ENCODE measurements at regions not wholly inside any gene's neighbourhood (a gene's known extent, or its start where the extent isn't known, plus 50 kb on each side); places are given as distances from the start of the nearest gene placed in this dataset.

DNA sequence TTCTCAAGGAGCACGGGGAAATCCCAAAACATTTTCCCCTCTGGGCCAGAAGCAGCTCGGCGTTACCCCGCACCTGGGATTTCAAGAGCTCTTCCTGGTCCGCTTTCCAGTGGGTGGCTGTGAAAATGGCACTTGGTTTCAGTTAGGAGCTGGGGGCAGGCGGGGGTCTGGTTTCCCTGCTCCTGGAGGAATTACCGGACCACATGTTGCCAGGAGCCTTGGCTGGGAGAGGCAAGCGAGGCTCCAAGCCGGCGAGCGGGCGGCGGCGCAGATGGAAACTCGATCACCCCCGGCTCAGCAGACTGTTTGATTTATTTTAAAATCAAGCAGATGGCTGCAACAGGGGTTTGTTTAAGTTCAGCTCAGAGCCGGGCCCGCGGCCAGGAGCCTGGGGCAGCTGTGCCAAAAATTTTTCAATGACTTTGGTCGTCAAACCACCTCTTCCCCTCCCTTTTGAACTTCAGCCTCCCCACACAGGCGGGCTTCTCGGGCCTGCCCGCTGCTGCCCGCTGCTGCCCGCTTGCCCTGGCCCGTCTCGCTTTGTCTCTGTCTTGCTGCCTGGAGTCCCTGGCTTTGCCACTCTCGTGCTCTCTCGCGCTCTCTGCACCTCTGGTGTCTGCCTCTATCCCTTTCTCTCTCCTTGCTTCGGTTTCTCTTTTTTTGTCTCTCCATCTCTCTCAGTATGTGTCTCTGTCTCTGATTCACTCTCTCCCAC is 108.0 kb upstream of the CIBAR2 start:
- Histone ChIP-seq H3K36me3 (ENCODE audit: control insufficient read depth, insufficient read depth, low read length, severe bottlenecking) (no peaks in the 10 kb centered on the region), H3K9me3 (ENCODE audit: control insufficient read depth, low read length) (no peaks in the 10 kb centered on the region), H3K4me3 (ENCODE audit: low read length) (peak overlapping the region; percentile 71), H3K27me3 (replicated peaks; ENCODE audit: control insufficient read depth, insufficient read depth, low read length) (no peaks in the 10 kb centered on the region), H3K4me1 (ENCODE audit: control insufficient read depth, insufficient read depth, low read length) (peaks cover 19% of the 10 kb centered on the region), H3K9ac (ENCODE audit: low read length) (peak overlapping the region; percentile 78)
- DNase-seq (ENCODE audit: low read depth): peak; percentile 92

DNA sequence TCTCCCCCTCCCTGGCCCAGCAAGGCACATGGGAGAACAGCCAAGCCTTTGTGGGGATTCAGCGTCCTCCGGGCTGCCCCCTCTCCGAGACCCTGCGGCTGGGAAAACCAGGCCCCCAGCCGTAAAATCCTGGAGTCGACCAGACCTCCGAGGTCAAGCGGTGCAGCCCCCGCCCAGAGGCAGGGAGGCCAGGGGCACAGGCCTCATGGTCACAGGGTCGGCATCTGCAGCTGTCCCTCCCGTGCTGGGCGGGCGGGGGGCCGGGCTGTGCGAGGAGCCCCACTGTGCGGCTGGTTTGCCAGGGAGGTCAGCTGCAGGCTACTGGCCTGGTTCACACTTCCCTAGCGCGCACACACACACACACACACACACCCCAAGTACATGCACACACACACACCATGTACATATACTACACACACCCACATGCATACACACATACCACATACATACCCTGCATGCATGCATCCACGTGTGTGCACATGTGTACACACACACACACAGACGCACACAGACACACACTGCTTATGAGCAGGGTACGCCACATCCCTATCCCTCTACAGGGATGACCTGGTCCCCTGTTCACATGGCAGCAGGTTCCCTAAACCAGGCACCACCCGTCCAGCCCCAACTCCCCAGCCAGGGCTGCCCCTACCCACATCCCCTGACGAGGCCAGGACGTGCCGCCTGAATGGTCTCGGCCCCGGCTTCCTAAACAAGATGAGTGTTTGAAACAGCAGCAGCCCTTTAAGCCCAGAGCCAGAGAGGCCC is 108.9 kb upstream of the CIBAR2 start:
- H3K9me3 ChIP-seq (ENCODE audit: control insufficient read depth, low read length): no peaks in the 10 kb centered on the region
- no peak overlapping the region for H3K4me3 ChIP-seq (ENCODE audit: low read length)
- H3K36me3 ChIP-seq (ENCODE audit: control insufficient read depth, insufficient read depth, low read length, severe bottlenecking): no peaks in the 10 kb centered on the region
- H3K4me1 ChIP-seq (ENCODE audit: control insufficient read depth, insufficient read depth, low read length): peaks cover 20% of the 10 kb centered on the region
- DNase-seq (ENCODE audit: low read depth): no peak
- no peak overlapping the region for H3K9ac ChIP-seq (ENCODE audit: low read length)
- H3K27me3 ChIP-seq (replicated peaks; ENCODE audit: control insufficient read depth, insufficient read depth, low read length): no peaks in the 10 kb centered on the region

- Histone ChIP-seq H3K4me3 (ENCODE audit: low read length) (no peak overlapping the region), H3K9ac (ENCODE audit: low read length) (no peak overlapping the region), H3K4me1 (ENCODE audit: control insufficient read depth, insufficient read depth, low read length) (peaks cover 20% of the 10 kb centered on the region), H3K36me3 (ENCODE audit: control insufficient read depth, insufficient read depth, low read length, severe bottlenecking) (no peaks in the 10 kb centered on the region), H3K9me3 (ENCODE audit: control insufficient read depth, low read length) (no peaks in the 10 kb centered on the region), H3K27me3 (replicated peaks; ENCODE audit: control insufficient read depth, insufficient read depth, low read length) (no peaks in the 10 kb centered on the region)
- DNase-seq (ENCODE audit: low read depth): no peak
These were observed 109.5 kb upstream of the CIBAR2 start for GRCh38 chr16:85221771-85222154.

DNA sequence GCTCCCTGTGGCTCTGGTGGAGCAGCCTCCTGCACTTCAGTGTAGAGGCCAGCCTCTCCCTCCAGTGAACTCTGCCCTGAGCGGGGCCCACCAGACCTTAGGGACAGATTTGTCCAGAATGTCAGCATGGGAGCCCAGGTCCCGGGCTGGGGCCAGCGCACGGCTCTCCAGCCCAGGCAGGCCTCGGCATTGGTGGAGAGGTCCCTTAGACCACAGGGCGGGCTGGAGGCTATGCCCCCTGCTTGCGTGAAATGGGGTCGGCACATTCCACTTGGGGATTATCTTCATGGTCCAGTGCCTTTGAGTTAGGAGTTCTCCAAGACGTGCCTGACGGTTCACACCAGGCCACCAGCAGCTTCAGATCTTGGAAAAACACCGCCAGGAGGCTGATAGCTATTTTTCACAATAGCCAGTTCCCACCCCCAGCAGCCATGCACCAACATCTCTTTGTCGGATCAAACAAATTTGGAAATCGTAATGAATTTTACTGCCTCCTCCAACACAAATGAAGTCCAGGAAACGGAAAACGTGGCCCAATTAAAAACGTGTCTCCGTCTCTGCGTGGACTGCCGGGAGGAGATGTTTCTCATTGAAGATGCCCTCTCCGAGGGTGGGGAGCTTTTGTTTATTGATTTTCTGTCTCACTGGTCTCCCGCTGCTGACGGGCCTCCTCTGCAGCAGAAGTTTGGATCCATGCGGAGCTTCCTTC is 110.0 kb upstream of the CIBAR2 start:
- Histone ChIP-seq H3K36me3 (ENCODE audit: control insufficient read depth, insufficient read depth, low read length, severe bottlenecking) (no peaks in the 10 kb centered on the region), H3K27me3 (replicated peaks; ENCODE audit: control insufficient read depth, insufficient read depth, low read length) (no peaks in the 10 kb centered on the region), H3K4me1 (ENCODE audit: control insufficient read depth, insufficient read depth, low read length) (peaks cover 20% of the 10 kb centered on the region), H3K4me3 (ENCODE audit: low read length) (no peak overlapping the region), H3K9me3 (ENCODE audit: control insufficient read depth, low read length) (no peaks in the 10 kb centered on the region), H3K9ac (ENCODE audit: low read length) (no peak overlapping the region)
- no peak for DNase-seq (ENCODE audit: low read depth)

DNA sequence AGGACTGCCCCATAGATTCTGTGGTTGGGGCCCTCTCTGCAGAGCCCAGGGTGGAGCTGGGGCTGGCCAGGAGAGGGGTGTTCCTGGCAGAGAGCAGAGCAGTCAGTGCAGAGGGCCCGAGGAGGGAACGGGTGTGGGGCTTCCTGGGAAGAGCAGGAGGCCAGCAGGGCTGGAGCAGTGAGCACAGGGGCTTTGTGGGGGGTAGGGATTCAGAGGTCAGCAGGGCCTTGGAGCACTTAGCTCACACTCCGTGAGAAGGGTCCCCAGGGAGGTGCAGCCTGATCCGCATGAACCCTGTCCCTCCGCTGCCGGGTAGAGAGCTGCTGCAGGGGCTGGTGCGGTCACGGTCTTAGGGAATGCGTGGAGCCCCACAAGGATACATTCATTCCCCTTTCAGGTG is 113.0 kb upstream of the CIBAR2 start:
- no peak for DNase-seq (ENCODE audit: low read depth)
- no peaks in the 10 kb centered on the region for H3K36me3 ChIP-seq (ENCODE audit: control insufficient read depth, insufficient read depth, low read length, severe bottlenecking)
- H3K27me3 ChIP-seq (replicated peaks; ENCODE audit: control insufficient read depth, insufficient read depth, low read length): no peaks in the 10 kb centered on the region
- peaks cover 24% of the 10 kb centered on the region for H3K4me1 ChIP-seq (ENCODE audit: control insufficient read depth, insufficient read depth, low read length)
- no peak overlapping the region for H3K9ac ChIP-seq (ENCODE audit: low read length)
- H3K4me3 ChIP-seq (ENCODE audit: low read length): no peak overlapping the region
- no peaks in the 10 kb centered on the region for H3K9me3 ChIP-seq (ENCODE audit: control insufficient read depth, low read length)

DNA sequence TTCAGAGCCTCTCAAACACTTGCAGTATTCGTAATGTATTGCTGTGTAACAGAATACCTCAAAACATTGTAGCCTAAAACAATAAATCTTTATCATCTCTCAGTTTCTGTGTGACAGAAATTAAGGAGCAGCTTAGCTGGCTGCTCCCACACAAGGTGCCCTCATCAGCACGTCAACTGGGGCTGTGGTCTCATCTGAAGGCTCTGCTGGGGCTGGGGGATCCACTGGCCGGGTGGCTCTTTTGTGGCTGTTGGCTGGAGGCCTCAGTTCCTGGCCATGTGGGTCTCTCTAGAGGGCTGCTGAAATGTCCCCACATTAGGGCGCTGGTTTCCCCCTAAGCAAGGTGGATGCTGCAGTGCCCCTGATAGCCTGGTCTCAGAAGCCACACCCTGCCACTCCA is 113.4 kb upstream of the CIBAR2 start:
- H3K36me3 ChIP-seq (ENCODE audit: control insufficient read depth, insufficient read depth, low read length, severe bottlenecking): no peaks in the 10 kb centered on the region

GRCh38 chr16:85227084-85227945 is 115.0 kb upstream of the CIBAR2 start:
- Histone ChIP-seq H3K27me3 (replicated peaks; ENCODE audit: control insufficient read depth, insufficient read depth, low read length) (no peaks in the 10 kb centered on the region), H3K9ac (ENCODE audit: low read length) (peak overlapping the region; percentile 61), H3K36me3 (ENCODE audit: control insufficient read depth, insufficient read depth, low read length, severe bottlenecking) (no peaks in the 10 kb centered on the region), H3K9me3 (ENCODE audit: control insufficient read depth, low read length) (no peaks in the 10 kb centered on the region), H3K4me3 (ENCODE audit: low read length) (no peak overlapping the region), H3K4me1 (ENCODE audit: control insufficient read depth, insufficient read depth, low read length) (peaks cover 31% of the 10 kb centered on the region)
- peak; percentile 65 for DNase-seq (ENCODE audit: low read depth)

More for the DNA sequence above, 113.4 kb upstream of the CIBAR2 start:
- Histone ChIP-seq H3K4me1 (ENCODE audit: control insufficient read depth, insufficient read depth, low read length) (peaks cover 21% of the 10 kb centered on the region), H3K4me3 (ENCODE audit: low read length) (no peak overlapping the region), H3K9me3 (ENCODE audit: control insufficient read depth, low read length) (no peaks in the 10 kb centered on the region), H3K9ac (ENCODE audit: low read length) (no peak overlapping the region), H3K27me3 (replicated peaks; ENCODE audit: control insufficient read depth, insufficient read depth, low read length) (no peaks in the 10 kb centered on the region)
- DNase-seq (ENCODE audit: low read depth): no peak

DNA sequence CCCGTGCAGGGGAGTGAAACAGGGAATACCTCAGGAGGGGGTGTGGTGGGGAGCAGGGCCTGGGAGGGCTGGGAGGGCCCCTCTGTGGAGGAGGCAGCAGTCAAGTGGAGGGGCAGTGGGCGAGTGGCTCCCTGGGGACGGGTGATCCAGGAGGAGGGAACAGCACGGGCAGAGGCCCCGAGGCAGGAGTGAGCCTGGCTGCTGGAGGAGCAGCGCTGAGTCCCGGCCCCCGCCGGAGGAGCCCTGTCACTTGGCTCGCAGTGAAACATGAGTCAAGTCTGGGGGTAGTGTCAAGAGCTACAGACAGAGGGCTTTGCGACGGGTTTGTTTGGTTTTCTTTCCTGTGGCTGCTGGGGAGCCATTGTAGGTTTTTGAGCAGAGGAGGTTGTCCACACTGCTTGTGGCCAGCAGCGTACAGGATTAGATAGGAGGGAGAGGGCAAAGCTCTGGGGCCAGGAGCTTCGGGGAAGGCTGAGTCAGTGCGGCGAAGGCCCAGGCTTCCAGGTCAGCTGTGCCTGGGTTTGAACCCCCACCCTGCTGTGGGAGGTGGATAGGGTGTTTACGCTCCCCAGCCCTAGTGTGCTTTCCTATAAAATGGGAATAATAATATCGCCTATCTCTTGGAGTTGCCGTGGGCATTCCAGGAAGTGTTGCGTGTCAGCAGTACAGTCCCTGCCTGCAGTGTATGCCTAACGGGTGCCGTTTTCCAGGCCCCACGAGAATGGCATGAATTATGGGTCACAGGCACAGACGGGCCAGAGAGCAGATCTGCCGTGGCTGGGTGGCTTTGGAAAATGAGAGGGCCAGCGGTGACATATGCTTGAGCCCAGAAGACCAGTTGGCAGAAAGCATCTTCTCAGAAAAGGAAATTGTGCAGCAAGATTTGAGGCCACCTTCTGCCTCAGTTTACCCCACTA is 115.9 kb upstream of the CIBAR2 start:
- Histone ChIP-seq H3K9ac (ENCODE audit: low read length) (peak overlapping the region; percentile 61), H3K36me3 (ENCODE audit: control insufficient read depth, insufficient read depth, low read length, severe bottlenecking) (no peaks in the 10 kb centered on the region), H3K9me3 (ENCODE audit: control insufficient read depth, low read length) (no peaks in the 10 kb centered on the region), H3K4me3 (ENCODE audit: low read length) (no peak overlapping the region), H3K27me3 (replicated peaks; ENCODE audit: control insufficient read depth, insufficient read depth, low read length) (no peaks in the 10 kb centered on the region), H3K4me1 (ENCODE audit: control insufficient read depth, insufficient read depth, low read length) (peaks cover 39% of the 10 kb centered on the region)
- DNase-seq (ENCODE audit: low read depth): peak; percentile 83

- Histone ChIP-seq H3K4me3 (ENCODE audit: low read length) (no peak overlapping the region), H3K9me3 (ENCODE audit: control insufficient read depth, low read length) (no peaks in the 10 kb centered on the region), H3K27me3 (replicated peaks; ENCODE audit: control insufficient read depth, insufficient read depth, low read length) (no peaks in the 10 kb centered on the region), H3K4me1 (ENCODE audit: control insufficient read depth, insufficient read depth, low read length) (peaks cover 40% of the 10 kb centered on the region), H3K36me3 (ENCODE audit: control insufficient read depth, insufficient read depth, low read length, severe bottlenecking) (no peaks in the 10 kb centered on the region), H3K9ac (ENCODE audit: low read length) (no peak overlapping the region)
- DNase-seq (ENCODE audit: low read depth): no peak
These were observed 116.7 kb upstream of the CIBAR2 start for GRCh38 chr16:85228970-85229430.

GRCh38 chr16:85229869-85230462 is 117.7 kb upstream of the CIBAR2 start:
- no peak for DNase-seq (ENCODE audit: low read depth)
- peaks cover 45% of the 10 kb centered on the region for H3K4me1 ChIP-seq (ENCODE audit: control insufficient read depth, insufficient read depth, low read length)
- no peak overlapping the region for H3K9ac ChIP-seq (ENCODE audit: low read length)
- no peaks in the 10 kb centered on the region for H3K36me3 ChIP-seq (ENCODE audit: control insufficient read depth, insufficient read depth, low read length, severe bottlenecking)
- H3K27me3 ChIP-seq (replicated peaks; ENCODE audit: control insufficient read depth, insufficient read depth, low read length): no peaks in the 10 kb centered on the region
- no peaks in the 10 kb centered on the region for H3K9me3 ChIP-seq (ENCODE audit: control insufficient read depth, low read length)
- H3K4me3 ChIP-seq (ENCODE audit: low read length): no peak overlapping the region

All from adipocyte (in vitro differentiated cells).